ENCODE measurements at regions not wholly inside any gene's neighbourhood (a gene's known extent, or its start where the extent isn't known, plus 50 kb on each side); places are given as distances from the start of the nearest gene placed in this dataset.

DNA sequence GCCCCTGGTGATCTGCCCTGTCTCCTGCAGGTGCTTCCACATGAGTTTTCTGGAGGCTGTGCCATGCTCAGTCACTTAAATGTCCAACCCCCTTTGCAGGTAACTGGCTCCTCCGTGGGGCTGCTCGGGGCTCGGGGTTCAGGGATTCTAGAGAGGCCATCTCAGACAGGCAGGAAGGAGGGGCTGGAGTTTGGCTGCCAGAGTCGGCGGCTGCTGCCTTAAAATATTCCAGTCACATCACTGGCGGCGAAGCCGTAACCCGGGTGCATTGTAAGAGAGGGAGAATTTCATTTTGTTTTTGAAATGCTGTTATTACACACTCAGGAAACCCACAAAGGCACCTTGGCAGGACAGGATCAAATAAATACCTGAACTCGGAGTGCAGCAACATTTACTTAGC lies 212.9 kb upstream of the PMEPA1 start:
- TF ChIP-seq, protein P1, sequence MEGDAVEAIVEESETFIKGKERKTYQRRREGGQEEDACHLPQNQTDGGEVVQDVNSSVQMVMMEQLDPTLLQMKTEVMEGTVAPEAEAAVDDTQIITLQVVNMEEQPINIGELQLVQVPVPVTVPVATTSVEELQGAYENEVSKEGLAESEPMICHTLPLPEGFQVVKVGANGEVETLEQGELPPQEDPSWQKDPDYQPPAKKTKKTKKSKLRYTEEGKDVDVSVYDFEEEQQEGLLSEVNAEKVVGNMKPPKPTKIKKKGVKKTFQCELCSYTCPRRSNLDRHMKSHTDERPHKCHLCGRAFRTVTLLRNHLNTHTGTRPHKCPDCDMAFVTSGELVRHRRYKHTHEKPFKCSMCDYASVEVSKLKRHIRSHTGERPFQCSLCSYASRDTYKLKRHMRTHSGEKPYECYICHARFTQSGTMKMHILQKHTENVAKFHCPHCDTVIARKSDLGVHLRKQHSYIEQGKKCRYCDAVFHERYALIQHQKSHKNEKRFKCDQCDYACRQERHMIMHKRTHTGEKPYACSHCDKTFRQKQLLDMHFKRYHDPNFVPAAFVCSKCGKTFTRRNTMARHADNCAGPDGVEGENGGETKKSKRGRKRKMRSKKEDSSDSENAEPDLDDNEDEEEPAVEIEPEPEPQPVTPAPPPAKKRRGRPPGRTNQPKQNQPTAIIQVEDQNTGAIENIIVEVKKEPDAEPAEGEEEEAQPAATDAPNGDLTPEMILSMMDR (IDR thresholded peaks at IDR 0.05; ENCODE audit: insufficient read depth, missing control alignments) = no peak
- FAIRE-seq = no peak

DNA sequence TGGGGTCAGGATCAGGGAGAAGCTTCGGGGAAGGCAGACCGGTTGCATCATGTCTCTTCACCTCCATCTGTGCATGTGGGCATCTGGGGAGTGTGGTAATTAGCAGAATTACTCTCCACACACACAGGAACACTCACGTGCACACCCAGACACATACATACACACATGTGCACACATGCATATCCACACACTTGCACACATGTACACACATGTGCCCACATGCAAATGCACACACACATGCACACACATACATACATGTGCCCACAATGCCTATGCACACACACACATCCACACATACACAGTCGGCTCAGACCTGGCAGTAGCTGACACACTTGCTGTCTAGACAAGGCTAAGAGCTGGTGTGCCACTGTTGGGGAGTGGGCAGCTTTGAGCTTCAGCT lies 212.3 kb upstream of the PMEPA1 start:
- DNase-seq (ENCODE audit: insufficient read length, low spot score) (no peak), FAIRE-seq (no peak)
- TF ChIP-seq, protein P1 (IDR thresholded peaks at IDR 0.05; ENCODE audit: insufficient read depth, missing control alignments) = no peak

More for the DNA sequence above, 212.9 kb upstream of the PMEPA1 start:
- no peak for DNase-seq (ENCODE audit: insufficient read length, low spot score)

DNA sequence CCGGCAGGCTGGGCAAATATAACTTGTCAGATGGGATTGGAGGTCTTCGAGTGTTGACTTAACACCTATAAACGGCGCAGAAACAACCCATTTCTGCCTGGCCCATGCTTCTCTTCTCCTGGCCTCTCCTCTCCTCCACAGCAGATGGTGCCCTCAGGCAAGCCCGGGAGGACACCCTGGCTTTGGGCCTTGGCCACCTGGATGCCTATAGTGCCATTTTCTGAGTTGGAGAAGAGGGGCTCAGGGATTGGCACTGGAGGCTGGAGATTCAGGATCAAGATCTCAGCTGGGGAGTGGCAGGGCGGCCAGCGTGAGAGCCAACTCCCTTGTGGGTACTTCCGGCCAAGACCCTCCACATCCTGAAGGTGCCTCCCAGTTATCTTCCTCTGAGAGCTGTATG lies 211.9 kb upstream of the PMEPA1 start:
- TF ChIP-seq, protein P1 (IDR thresholded peaks at IDR 0.05; ENCODE audit: insufficient read depth, missing control alignments) = no peak
- no peak for FAIRE-seq
- no peak for DNase-seq (ENCODE audit: insufficient read length, low spot score)

DNA sequence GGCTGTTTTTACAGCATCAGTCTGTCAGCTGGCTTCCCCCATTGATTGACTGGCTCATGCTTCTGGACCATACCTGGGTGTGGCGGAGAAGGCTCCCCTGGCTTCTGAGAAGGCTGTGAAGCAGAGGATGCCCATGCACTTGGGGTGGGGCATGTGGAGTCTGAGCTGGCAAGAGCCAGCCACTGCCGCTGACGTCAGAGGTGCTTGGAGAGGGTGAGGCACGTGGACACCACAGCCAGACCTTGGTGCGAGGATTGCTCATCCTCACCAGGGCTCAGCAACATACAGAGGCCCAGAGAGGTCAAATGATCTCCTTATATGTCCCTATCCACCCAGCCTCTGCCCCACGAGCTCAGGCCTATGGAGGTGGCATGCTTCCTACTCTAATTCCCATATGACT lies 211.2 kb upstream of the PMEPA1 start:
- FAIRE-seq (no peak), DNase-seq (ENCODE audit: insufficient read length, low spot score) (no peak)
- TF ChIP-seq, protein P1 (IDR thresholded peaks at IDR 0.05; ENCODE audit: insufficient read depth, missing control alignments) = no peak

DNA sequence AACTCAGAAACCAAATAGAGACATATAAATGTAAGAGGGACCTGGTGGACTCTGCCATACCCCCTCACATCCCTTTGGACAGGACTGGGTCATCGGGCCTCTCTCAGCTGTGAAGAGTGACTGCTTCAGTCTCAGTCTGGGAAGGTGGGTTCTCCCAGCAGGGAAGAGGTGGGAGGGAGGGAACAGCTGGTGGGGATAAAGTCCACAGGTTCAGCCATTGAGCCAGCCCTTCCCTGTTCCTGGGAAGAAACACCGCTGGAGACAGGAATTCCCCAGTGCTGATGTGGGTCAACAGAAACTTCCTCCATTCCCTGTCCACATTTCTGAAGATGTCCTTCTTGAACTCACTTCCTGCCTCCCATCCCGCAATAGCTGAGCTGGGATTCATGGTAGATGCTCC lies 209.2 kb upstream of the PMEPA1 start:
- TF ChIP-seq, protein P1 (IDR thresholded peaks at IDR 0.05; ENCODE audit: insufficient read depth, missing control alignments) = no peak
- no peak for FAIRE-seq
- no peak for DNase-seq (ENCODE audit: insufficient read length, low spot score)

DNA sequence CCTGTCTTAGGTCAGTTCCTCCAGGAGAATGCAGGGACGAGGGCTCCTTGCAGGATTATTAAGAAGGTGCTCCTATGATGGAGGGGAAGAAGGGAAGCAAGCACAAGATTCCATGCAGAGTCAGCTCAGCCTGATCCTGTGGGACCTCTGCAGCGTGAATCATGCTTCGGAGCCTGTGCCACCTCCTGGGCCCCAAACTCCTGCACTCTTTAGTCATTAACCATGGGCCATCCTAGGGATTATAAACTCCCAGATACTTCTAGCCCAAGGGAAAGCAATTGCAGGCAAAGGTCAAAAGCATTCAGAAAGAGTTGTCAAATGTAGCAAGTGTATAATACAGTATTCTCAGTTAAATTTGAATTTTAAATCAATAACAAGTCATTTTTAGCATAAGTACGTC lies 208.7 kb upstream of the PMEPA1 start:
- no peak for DNase-seq (ENCODE audit: insufficient read length, low spot score)
- no peak for FAIRE-seq
- TF ChIP-seq, protein P1 (IDR thresholded peaks at IDR 0.05; ENCODE audit: insufficient read depth, missing control alignments) = no peak

DNA sequence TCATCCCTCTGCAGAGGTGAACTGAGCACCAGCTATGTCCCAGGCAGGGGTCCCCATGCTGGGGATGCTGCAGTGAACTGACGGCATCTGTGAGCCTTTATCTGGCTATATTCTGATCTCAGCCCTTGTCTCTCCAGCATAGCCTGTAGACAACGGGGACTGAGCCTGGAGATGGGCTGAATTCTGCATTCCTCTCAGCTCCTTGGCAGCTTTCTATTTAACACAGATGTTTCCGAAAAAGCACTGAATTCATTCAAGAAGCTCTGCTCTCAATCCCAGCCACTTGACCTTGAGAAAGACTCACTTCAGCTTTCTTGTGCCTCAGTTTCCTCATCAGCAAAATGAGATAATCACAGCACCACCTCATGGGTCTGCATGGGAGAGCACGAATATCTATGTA lies 204.4 kb upstream of the PMEPA1 start:
- DNase-seq (ENCODE audit: insufficient read length, low spot score) = no peak
- TF ChIP-seq, protein P1 (IDR thresholded peaks at IDR 0.05; ENCODE audit: insufficient read depth, missing control alignments) = no peak
- no peak for FAIRE-seq
